H1 (cell line): ENCODE measurements at regions not wholly inside any gene's neighbourhood (a gene's known extent, or its start where the extent isn't known, plus 50 kb on each side); places are given as distances from the start of the nearest gene placed in this dataset.

Experiments used
- CTCF ChIA-PET: fragments of 300-600 bp; sonication (Branson Sonifier 250); formaldehyde crosslinking; loops from one replicate; lab custom pipeline; 2021; ENCODE audit not compliant: partially characterized antibody; lab: Charles Lee
- POLR2A ChIA-PET: fragments of 300-600 bp; sonication (Branson Sonifier 250); formaldehyde crosslinking; loops from one replicate; lab custom pipeline; 2021; ENCODE audit warnings: inconsistent platforms; ENCODE audit not compliant: partially characterized antibody; lab: Charles Lee
- DNase-seq, 2 experiments: peaks; one replicate each; pipeline versions ENCODE4 v3.0.0 to v3.0.0-alpha.2; 2010 to 2022; ENCODE audit warnings: low spot score in 2 of 2, low read depth in 1 of 2, mixed read lengths in 1 of 2
- FAIRE-seq: peaks from 2 replicates; lab custom pipeline; 2011; peaks lifted over from hg19 to GRCh38; lab: Jason Lieb, UNC
- H2AFZ ChIP-seq: 2 replicates; pipeline ENCODE4 v1.8.1; 2012; ENCODE audit warnings: low read length, inconsistent platforms
- H2AK5ac ChIP-seq: 2 replicates; pipeline ENCODE4 v1.6.1; 2013; ENCODE audit warnings: low read depth, low read length
- H2BK120ac ChIP-seq: replicated peaks from 2 replicates; pipeline ENCODE3; 2013; ENCODE audit warnings: low read depth, low read length, inconsistent platforms
- H2BK12ac ChIP-seq: 2 replicates; pipeline ENCODE4 v1.6.1; 2013; ENCODE audit warnings: low read depth, low read length
- H2BK15ac ChIP-seq: 2 replicates; pipeline ENCODE4 v1.6.1; 2013; ENCODE audit warnings: low read length
- H2BK20ac ChIP-seq: 2 replicates; pipeline ENCODE4 v1.6.1; 2013; ENCODE audit warnings: low read length
- H2BK5ac ChIP-seq: 2 replicates; pipeline ENCODE4 v1.6.1; 2013; ENCODE audit warnings: low read depth, low read length
- H3K14ac ChIP-seq: 2 replicates; pipeline ENCODE4 v1.6.1; 2013; ENCODE audit warnings: inconsistent platforms; ENCODE audit not compliant: insufficient read length
- H3K18ac ChIP-seq: 2 replicates; pipeline ENCODE4 v1.6.1; 2013; ENCODE audit warnings: low read length; ENCODE audit errors: extremely low read depth
- H3K23ac ChIP-seq: 2 replicates; pipeline ENCODE4 v1.6.1; 2013; ENCODE audit warnings: inconsistent platforms; ENCODE audit not compliant: insufficient read length
- H3K23me2 ChIP-seq: 2 replicates; pipeline ENCODE4 v1.6.1; 2013; ENCODE audit warnings: low read depth, low read length
- H3K27ac ChIP-seq: 2 replicates; pipeline ENCODE4 v1.6.1; 2011; ENCODE audit warnings: low read depth, low read length, inconsistent platforms
- H3K27me3 ChIP-seq, 4 experiments: replicated peaks in 1 of 4; 1 replicate in 1 of 4; 2 replicates in 3 of 4; pipeline versions ENCODE4 v1.6.1 to v1.8.1; 2011 to 2013; ENCODE audit warnings: low read length in 3 of 4, mild to moderate bottlenecking in 3 of 4, inconsistent platforms in 2 of 4, mixed read lengths in 2 of 4, moderate library complexity in 1 of 4; ENCODE audit not compliant: control insufficient read depth in 3 of 4, insufficient read depth in 3 of 4; ENCODE audit errors: extremely low read depth in 1 of 4
- H3K36me3 ChIP-seq, 4 experiments: 2 replicates each; pipeline versions ENCODE4 v1.6.1 to v1.8.1; 2011 to 2013; ENCODE audit warnings: mild to moderate bottlenecking in 4 of 4, low read length in 3 of 4, moderate library complexity in 2 of 4, control low read depth in 1 of 4, inconsistent platforms in 1 of 4; ENCODE audit not compliant: insufficient read depth in 4 of 4, control insufficient read depth in 2 of 4
- H3K4ac ChIP-seq: replicated peaks from 2 replicates; pipeline ENCODE3; 2013; ENCODE audit warnings: low read length, low read depth, mixed read lengths, inconsistent platforms; ENCODE audit not compliant: insufficient read length
- H3K4me1 ChIP-seq, 4 experiments: replicated peaks in 1 of 4; 1 replicate in 1 of 4; 2 replicates in 3 of 4; pipeline versions ENCODE4 v1.6.1 to v1.8.1; 2011 to 2013; ENCODE audit warnings: low read length in 3 of 4, inconsistent platforms in 2 of 4, mixed read lengths in 1 of 4; ENCODE audit not compliant: insufficient read depth in 4 of 4, control insufficient read depth in 3 of 4
- H3K4me2 ChIP-seq, 2 experiments: 2 replicates each; pipeline versions ENCODE4 v1.6.1 to v1.8.1; 2011 to 2013; ENCODE audit warnings: low read depth in 2 of 2, low read length in 2 of 2, control low read depth in 1 of 2, inconsistent platforms in 1 of 2, mild to moderate bottlenecking in 1 of 2; ENCODE audit not compliant: insufficient read depth in 1 of 2
- H3K4me3 ChIP-seq, 4 experiments: fragments of 200-600, 300-600 bp in 1 of 4; sonication (generic), shearing (Covaris generic), sonication (Bioruptor Twin) in 1 of 4; 2 replicates each; pipeline versions ENCODE4 v1.5.1 to v1.8.1; 2011 to 2016; ENCODE audit warnings: low read length in 4 of 4, low read depth in 3 of 4, control low read depth in 2 of 4, inconsistent platforms in 2 of 4, mild to moderate bottlenecking in 2 of 4, mixed read lengths in 1 of 4, moderate library complexity in 1 of 4; ENCODE audit not compliant: insufficient read depth in 2 of 4; ENCODE audit errors: extremely low read depth in 1 of 4
- H3K56ac ChIP-seq: replicated peaks from 2 replicates; pipeline ENCODE3; 2013; ENCODE audit warnings: low read depth, mild to moderate bottlenecking, mixed read lengths, low read length, inconsistent platforms; ENCODE audit not compliant: insufficient read length
- H3K79me1 ChIP-seq: 2 replicates; pipeline ENCODE4 v1.6.1; 2013; ENCODE audit warnings: low read depth, low read length, control low read depth
- H3K79me2 ChIP-seq, 2 experiments: 2 replicates each; pipeline versions ENCODE4 v1.6.1 to v1.8.1; 2012 to 2013; ENCODE audit warnings: low read length in 2 of 2, mild to moderate bottlenecking in 2 of 2, inconsistent platforms in 1 of 2; ENCODE audit not compliant: insufficient read depth in 2 of 2, control insufficient read depth in 1 of 2
- H3K9ac ChIP-seq, 4 experiments: replicated peaks in 1 of 4; 1 replicate in 1 of 4; 2 replicates in 3 of 4; pipeline versions ENCODE4 v1.6.1 to v1.8.1; 2011 to 2013; ENCODE audit warnings: low read depth in 3 of 4, low read length in 3 of 4, control low read depth in 2 of 4, mild to moderate bottlenecking in 2 of 4, moderate library complexity in 2 of 4, inconsistent platforms in 1 of 4; ENCODE audit errors: extremely low read depth in 1 of 4
- H3K9me3 ChIP-seq, 2 experiments: 2 replicates each; pipeline versions ENCODE4 v1.6.1 to v1.8.1; 2012 to 2013; ENCODE audit warnings: mild to moderate bottlenecking in 2 of 2, moderate library complexity in 2 of 2, control low read depth in 1 of 2, inconsistent platforms in 1 of 2, low read depth in 1 of 2, low read length in 1 of 2, mixed read lengths in 1 of 2; ENCODE audit not compliant: insufficient read depth in 2 of 2
- H4K20me1 ChIP-seq, 2 experiments: replicated peaks in 1 of 2; 2 replicates each; pipeline versions ENCODE3 to v1.8.1; 2011 to 2013; ENCODE audit warnings: inconsistent platforms in 2 of 2, low read length in 2 of 2, mild to moderate bottlenecking in 1 of 2; ENCODE audit not compliant: insufficient read depth in 2 of 2, control insufficient read depth in 1 of 2
- H4K5ac ChIP-seq: 2 replicates; pipeline ENCODE4 v1.6.1; 2013; ENCODE audit warnings: low read length, low read depth, mixed read lengths, inconsistent platforms; ENCODE audit not compliant: insufficient read length
- H4K8ac ChIP-seq: 2 replicates; pipeline ENCODE4 v1.8.0; 2013; ENCODE audit warnings: mild to moderate bottlenecking, moderate library complexity, low read length, inconsistent platforms; ENCODE audit not compliant: insufficient read depth; ENCODE audit errors: extremely low read depth
- H4K91ac ChIP-seq: replicated peaks from 2 replicates; pipeline ENCODE3; 2013; ENCODE audit warnings: low read length, mixed read lengths, inconsistent platforms; ENCODE audit not compliant: insufficient read length
- BRCA1 ChIP-seq: IDR thresholded peaks from 2 replicates; pipeline ENCODE4 v1.6.1; 2012; ENCODE audit warnings: low read depth, low read length, improper control_type of control experiment
- CBX8 ChIP-seq: fragments of 300-800, 300-1000 bp; sonication (generic); IDR thresholded peaks from 2 replicates; pipeline ENCODE4 v1.7.1; 2016; ENCODE audit warnings: low read depth, low read length, borderline replicate concordance
- CREB1 ChIP-seq: IDR thresholded peaks from 2 replicates; pipeline ENCODE4 v1.6.1; 2012; ENCODE audit warnings: inconsistent platforms
- E2F6 ChIP-seq: IDR thresholded peaks from 2 replicates; pipeline ENCODE4 v1.6.1; 2012; ENCODE audit warnings: inconsistent platforms
- EP300 ChIP-seq, 2 experiments: IDR thresholded peaks; 1 replicate in 1 of 2; 2 replicates in 1 of 2; pipeline ENCODE4 v1.6.1; 2011 to 2012; ENCODE audit warnings: low read depth in 2 of 2, low read length in 2 of 2, mild to moderate bottlenecking in 2 of 2, borderline replicate concordance in 1 of 2, inconsistent platforms in 1 of 2, moderate library complexity in 1 of 2
- FOSL1 ChIP-seq: IDR thresholded peaks from 2 replicates; pipeline ENCODE4 v1.6.1; 2011; ENCODE audit warnings: mild to moderate bottlenecking, low read depth, low read length, moderate library complexity; ENCODE audit not compliant: insufficient read depth
- KDM4A ChIP-seq: IDR thresholded peaks from one replicate; pipeline ENCODE4 v1.7.1; 2012; ENCODE audit warnings: low read depth, mild to moderate bottlenecking, moderate library complexity, low read length, inconsistent platforms; ENCODE audit not compliant: severe bottlenecking
- POLR2AphosphoS5 ChIP-seq: IDR thresholded peaks from 2 replicates; pipeline ENCODE4 v1.6.1; 2011; ENCODE audit warnings: low read depth, low read length
- POU5F1 ChIP-seq: IDR thresholded peaks from 2 replicates; pipeline ENCODE4 v1.6.1; 2011; ENCODE audit warnings: low read depth, mild to moderate bottlenecking, low read length, moderate library complexity
- SIRT6 ChIP-seq: IDR thresholded peaks from one replicate; pipeline ENCODE4 v1.7.1; 2012; ENCODE audit warnings: low read length, inconsistent platforms
- SP4 ChIP-seq: IDR thresholded peaks from 2 replicates; pipeline ENCODE4 v1.6.1; 2012; ENCODE audit warnings: low read length, inconsistent platforms
- SRF ChIP-seq: IDR thresholded peaks from 2 replicates; pipeline ENCODE4 v1.6.1; 2011; ENCODE audit warnings: mild to moderate bottlenecking, low read depth, low read length, moderate library complexity
- TAF1 ChIP-seq: IDR thresholded peaks from 2 replicates; pipeline ENCODE4 v1.6.1; 2011; ENCODE audit warnings: mild to moderate bottlenecking, low read depth, low read length
- TBP ChIP-seq: IDR thresholded peaks from 2 replicates; pipeline ENCODE4 v1.6.1; 2011; ENCODE audit warnings: low read depth, low read length, improper control_type of control experiment

GRCh38 chr1:227451954-227452353 lies 111.4 kb upstream of the ZNF678 start:
- Histone ChIP-seq H3K79me2 (no peaks in the 10 kb centered on the region), H3K4me1 (no peaks in the 10 kb centered on the region), H3K23me2 (0 out of 2 replicates have a peak, but pooled peaks cover 2% of the 10 kb centered on the region), H4K91ac (no peak overlapping the region), H3K18ac (no peak overlapping the region), H3K4me3 (no peak overlapping the region), H2BK15ac (no peak overlapping the region), H4K20me1 (peaks cover 0 to 2% of the 10 kb centered on the region in 2 experiments), H3K4ac (no peak overlapping the region), H3K9me3 (no peaks in the 10 kb centered on the region), H3K14ac (no peak overlapping the region), H3K56ac (no peak overlapping the region), H3K9ac (no peak overlapping the region), H2AFZ (no peak overlapping the region), H4K5ac (no peak overlapping the region)
- DNase-seq, result no peak
- TF ChIP-seq POLR2AphosphoS5 (no peak), TBP (no peak), E2F6 (no peak), SRF (no peak), TAF1 (no peak), SIRT6 (no peak), FOSL1 (no peak), CBX8 (no peak), KDM4A (no peak), EP300 (IDR thresholded peaks at IDR 0.05; ENCODE audit: borderline replicate concordance in 1 of 2, low read depth in 2 of 2, low read length in 2 of 2) (no peak), BRCA1 (no peak), POU5F1 (no peak), CREB1 (no peak), SP4 (no peak)
- TF ChIP-seq, all 59 proteins: peak for 0
- Histone ChIP-seq H2BK5ac (no peak overlapping the region), H2BK120ac (no peak overlapping the region), H3K36me3 (no peaks in the 10 kb centered on the region), H3K23ac (no peak overlapping the region), H4K8ac (no peak overlapping the region), H3K27me3 (no peaks in the 10 kb centered on the region), H3K79me1 (no peaks in the 10 kb centered on the region), H3K4me2 (no peak overlapping the region), H2BK20ac (no peak overlapping the region), H2AK5ac (no peak overlapping the region), H2BK12ac (no peak overlapping the region), H3K27ac (no peak overlapping the region)
- no peak for FAIRE-seq
- CTCF ChIA-PET, result no interaction called here
- POLR2A ChIA-PET, result interaction anchor here (0.9 kb wide), 1 partner anchor 9 kb away, joined by 3 read pairs; no protein-coding TSS in a partner anchor
